HG02938 (cell line): ENCODE measurements at regions not wholly inside any gene's neighbourhood (a gene's known extent, or its start where the extent isn't known, plus 50 kb on each side); places are given as distances from the start of the nearest gene placed in this dataset.

Experiments used
- ATAC-seq: cut with Tn5 transposase; IDR thresholded peaks from one replicate; pipeline ENCODE4 v1.9.1; 2021; ENCODE audit warnings: mild to moderate bottlenecking, moderate library complexity; ENCODE audit not compliant: unreplicated experiment

DNA sequence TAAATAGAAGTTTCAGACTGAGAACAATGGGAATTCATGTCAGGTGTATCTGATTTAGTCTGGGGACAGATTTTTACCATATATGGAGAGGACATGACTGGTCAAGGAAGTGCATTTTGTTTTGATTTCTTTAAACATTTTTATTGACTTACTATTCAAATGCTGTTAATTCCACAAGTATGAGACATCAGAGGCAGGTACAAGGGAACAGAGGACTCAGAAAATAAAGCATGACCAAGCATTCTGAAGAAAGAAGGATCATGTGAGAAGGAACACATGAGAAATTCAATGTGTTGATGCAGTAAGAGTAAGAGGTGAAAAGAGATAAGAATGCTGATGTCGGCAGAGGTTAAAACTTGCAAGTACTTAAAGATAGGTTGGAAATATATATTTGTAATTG lies 1452.6 kb downstream of the PCDH7 start:
- ATAC-seq: no peak

DNA sequence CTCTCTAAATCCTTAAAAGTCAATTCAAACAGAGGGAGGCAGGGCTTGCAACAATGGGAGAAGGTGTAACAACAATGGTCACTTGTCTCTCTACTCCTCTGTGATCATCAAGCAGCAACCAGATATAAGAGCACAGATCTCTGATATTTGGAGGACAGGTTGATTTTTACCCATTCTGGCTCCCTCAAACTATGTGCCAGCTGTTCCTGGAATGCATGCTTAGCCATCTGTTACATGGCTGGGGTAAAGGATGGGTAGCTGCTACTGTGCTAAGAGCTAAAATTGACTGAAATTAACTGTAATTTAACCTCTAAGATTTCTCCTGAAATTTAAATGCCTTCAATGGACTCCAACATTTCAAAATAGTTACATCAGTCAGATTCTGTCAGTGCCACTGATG lies 1459.9 kb downstream of the PCDH7 start:
- no peak for ATAC-seq

DNA sequence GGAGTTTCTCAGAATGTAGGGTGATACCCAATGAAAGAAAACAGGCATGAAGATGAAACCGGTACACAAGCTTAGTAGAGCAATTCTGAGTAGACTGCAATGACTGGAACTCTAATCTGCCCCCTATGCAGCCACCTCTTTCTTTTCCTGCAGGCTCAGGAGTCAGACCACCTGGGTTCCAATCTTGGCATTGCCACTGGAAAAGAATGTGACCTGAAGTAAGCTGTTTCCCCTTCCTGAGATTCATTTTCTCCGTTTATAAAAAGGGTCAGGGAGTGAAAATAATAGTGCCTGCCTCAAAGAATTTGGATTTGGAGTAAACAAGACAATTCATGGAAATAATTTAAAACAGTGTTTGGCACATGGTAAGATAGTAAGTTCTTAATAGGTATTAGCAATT lies 1464.0 kb downstream of the PCDH7 start:
- no peak for ATAC-seq

DNA sequence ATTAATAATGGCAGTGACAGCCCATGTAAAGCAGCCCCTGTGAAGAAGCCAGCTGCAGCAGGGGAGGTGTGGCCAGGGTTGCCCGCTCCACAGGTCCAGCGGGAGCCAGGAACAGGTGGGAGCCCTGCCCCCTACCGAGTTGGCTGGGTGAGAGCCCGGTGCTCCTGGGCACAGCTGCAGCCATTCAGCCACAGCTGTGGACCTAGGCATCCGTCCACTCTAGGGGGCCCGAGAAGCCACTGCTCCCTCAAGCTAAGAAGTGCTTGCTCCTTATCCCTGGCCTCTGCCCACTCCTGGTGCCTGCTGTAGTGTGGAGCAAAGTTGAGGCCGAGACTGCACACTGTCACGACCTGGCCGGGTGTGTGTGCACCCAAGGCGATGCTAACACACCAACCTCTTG lies 1469.0 kb downstream of the PCDH7 start:
- no peak for ATAC-seq

DNA sequence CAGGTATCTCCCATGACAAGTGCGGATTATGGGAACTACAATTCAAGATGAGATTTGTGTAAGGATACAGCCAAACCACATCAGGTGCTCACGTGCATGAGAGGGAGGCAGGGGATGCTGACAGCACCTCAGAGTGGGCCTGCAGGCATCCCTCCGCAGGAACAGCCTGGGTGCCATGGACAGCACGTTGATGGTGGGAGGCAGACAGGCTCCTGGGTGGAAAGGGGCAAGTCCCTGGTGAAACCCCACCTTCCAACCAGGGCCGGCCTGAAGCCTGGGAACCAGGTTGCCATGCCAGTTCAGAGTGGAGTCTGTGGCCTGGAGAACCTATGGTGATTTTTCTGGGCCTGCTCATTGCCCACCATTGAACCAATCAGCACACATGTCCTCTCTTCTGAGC lies 1469.6 kb downstream of the PCDH7 start:
- ATAC-seq: no peak

DNA sequence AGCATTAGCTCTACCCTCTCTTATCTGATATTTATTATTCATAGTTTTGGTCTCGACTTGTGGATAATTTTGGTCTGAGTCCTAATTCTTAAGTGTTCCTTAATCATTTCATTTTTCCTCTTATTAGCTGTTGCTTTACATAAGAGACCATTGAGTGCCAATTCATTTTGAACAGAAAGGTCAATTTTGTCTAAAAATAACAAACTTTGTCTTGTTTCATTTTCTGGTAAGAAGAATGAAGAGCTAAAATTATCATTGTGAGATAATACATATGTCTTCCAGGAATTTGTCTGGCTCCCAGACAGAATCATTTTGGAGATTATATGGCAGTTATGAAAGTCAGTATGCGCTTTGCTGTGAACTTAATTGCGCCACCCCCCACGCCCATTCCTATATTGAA lies 1471.8 kb downstream of the PCDH7 start:
- ATAC-seq: no peak

DNA sequence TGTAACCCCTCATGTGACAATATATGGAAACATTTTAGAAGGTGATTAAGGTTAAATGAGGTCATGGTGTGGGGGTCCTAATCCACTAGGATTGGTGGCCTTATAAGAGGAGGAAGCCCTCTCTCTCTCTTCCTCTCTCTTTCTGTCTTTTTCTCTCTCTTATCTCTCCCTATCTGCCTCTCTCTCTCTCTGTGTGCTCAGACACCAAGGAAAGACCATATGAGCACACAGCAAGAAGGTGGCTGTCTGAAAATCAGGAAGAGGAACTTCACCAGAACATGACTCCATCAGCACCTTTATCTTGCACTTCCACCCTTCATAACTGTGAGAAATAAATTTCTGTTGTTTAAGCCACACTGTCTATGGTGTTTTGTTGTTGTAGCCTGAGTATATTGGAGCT lies 1472.2 kb downstream of the PCDH7 start:
- no peak for ATAC-seq

DNA sequence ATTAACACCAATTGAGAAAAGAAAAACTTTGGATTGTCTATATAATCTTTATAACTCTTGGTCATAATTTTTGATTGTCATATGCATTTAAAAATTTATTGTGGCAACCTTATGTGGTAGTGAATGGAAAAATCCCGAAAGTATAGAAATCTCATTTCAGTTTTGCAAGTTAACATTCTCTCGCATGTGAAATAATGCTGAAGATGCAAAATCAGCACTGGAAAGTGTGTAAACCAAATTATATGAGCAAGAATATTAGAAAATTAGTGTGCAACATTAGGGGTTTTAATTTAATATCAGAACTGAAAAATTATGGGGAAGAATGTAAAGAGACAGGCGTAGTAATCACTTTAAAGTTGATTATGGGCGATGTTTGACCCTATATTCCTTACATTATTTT lies 1472.8 kb downstream of the PCDH7 start:
- no peak for ATAC-seq

DNA sequence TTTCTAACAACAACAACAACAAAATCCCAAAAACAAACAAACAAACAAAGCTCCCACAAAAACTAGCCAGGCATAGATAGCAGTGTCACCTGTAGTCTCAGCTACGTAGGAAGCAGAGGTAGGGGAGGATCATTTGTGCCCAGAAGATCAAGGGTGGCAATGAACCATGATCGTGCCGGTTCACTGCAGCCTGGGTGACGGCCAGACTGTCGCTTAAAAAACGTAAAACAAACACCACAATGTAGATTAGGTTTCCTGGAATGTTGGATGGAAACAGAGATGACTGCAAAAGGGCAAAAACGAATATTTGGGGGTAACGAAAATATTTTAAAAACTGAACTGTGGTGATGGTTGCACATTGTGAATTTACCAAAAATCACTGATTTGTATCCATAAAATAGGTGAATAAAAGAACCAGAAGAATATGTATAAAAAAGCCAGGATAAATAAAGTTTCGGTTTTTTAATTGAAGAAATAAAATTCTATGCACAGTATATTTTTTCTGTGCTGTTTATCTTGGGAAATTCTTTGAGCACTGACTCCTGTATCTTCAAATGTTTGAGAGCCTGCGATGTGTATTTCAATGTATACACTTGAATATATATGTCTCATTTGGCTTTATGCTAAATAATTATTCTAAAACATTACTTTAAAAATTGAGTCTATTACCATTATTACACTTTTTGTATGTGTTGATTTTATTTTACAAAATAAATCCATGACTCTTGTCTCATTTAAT lies 1477.0 kb downstream of the PCDH7 start:
- ATAC-seq: no peak

DNA sequence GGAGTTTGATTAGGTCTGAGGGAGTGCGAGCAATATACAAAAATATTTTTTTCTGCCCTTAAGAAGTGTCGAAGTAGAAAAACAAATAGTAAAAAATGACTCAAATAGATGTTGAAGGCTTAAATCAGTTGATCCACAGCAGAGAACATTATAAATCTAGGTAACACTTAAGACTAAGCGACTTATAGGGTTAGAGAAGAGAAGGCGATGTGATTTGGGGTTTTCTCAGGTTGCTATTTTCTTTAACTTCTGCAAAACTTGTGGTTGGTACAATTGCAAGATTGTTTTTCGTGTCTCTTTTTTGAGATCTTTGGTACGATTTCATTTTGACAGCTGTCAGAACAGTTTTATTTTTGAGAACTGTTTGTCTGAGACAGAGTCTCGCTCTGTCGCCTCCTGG lies 1479.5 kb downstream of the PCDH7 start:
- ATAC-seq: no peak

DNA sequence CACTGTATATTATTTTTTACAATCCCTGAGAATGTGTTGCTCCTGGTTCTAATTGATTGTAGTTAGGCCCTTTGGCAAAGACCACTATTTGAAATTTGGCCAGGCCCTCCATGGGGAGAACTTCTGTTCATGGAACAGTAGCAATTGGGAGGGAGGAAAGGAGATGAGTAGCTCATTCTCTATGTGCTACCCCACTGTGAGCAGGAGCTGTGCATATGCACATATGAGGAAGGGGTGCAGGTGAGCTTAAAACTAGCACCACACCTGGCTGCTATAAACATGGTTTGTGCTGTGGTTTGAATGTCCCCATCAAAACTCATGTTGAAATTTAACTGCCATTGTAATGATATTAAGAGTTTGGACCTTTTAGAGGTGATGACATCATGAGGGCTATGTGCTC lies 1483.2 kb downstream of the PCDH7 start:
- ATAC-seq: no peak

DNA sequence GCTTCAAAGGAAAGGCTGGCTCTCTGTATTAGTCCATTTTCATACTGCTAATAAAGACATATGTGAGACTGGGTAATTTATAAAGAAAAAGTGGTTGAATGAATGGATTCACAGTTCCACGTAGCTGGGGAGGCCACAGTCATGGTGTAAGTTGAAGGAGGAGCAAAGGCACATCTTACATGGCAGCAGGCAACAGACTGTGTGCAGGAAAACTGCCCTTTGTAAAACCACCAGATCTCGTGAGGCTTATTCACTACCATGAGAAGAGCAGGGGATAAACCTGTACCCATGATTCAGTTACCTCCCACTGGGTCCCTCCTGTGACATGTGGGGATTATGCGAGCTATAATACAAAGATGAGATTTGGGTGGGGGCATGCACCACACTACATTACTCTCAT lies 1486.6 kb downstream of the PCDH7 start:
- ATAC-seq: no peak

DNA sequence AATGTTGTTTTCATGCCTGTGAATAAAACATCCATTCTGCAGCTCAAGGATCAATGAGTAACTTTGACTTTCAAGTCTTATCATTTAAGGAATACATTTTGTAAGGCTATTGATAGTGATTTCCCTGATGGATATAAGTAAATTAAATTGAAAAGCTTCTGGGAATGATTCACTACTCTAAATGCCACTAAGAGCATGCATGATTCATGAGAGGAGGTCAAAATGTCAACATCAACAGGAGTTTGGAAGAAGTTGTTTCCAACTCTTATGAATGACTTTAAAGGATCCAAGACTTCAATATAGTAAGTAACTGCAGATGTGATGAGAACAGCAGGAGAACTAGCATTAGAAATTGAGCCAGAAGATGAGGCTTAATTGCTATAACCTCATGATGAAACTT lies 1487.3 kb downstream of the PCDH7 start:
- no peak for ATAC-seq

DNA sequence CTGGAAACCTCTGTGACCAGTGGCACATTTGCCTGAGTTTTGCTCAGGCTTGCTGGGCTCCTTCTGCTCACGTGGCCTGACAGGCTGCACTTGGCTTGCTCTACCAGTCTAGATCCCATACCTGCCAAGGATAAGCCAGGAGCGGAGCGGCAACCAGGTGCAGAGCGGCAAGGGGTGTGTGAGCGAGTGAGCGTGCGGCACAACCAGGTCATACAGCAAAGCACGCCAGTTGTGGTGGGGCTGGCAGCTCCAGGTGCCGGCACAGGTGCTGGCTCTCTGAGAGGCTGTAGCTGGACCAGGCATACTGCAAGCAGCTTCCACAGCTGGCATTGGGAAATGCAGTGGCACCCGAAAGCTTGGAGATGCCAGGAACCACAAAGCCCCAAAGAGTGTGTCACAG lies 1495.1 kb downstream of the PCDH7 start:
- ATAC-seq: no peak

DNA sequence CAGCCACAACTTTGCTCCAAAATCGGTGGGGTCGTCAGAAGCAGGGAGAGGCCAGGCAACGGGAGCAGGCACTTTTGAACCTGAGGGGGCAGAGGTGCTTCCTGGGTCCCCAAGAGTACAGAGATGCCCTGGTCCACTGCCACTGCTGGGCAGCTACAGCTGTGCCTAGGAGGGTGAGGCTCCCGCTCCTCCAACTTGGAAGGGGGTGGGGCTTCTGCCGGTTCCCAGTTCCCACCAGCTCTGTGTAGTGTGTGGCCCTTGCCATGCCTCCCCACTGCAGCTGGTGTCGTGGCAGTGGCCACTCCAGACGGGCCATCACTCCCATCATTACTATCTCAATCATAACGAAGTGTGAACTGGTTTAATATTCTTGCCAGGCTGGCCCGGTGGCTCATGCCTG lies 1496.3 kb downstream of the PCDH7 start:
- no peak for ATAC-seq

DNA sequence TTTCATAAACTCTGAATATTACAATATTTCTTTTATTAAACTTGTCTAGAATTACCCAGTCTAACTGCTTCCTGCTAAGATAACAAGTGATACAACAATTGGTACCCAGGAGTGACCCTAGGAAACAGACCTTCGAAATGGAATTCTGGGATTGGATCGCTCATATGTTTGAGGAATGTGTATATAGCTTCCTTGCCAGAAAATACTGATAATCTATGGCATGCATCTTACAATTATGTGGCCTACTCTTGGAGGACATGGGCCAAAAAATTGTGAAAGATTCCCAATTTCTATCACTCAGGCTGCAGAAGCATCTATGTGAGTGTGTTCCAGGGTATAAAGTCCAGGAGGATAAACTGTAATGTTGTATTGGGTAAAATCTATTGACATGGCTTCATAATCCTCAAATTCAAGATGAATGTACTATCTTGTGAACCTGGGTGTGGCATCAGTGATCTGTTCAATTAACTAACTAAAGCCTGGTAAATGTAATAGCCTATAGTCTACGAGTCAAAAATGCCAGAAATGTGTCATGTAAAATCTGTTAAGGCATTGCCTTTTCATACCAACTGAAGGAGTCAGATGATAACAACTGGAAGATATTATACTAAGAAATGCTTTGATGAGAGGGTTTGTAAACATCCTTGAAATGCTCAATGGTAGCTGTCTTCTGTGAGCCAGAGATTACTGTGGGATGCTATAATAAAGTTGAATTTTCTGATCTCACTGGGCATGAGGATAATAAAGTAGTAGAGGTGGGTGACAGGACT lies 1499.3 kb downstream of the PCDH7 start:
- ATAC-seq: no peak

DNA sequence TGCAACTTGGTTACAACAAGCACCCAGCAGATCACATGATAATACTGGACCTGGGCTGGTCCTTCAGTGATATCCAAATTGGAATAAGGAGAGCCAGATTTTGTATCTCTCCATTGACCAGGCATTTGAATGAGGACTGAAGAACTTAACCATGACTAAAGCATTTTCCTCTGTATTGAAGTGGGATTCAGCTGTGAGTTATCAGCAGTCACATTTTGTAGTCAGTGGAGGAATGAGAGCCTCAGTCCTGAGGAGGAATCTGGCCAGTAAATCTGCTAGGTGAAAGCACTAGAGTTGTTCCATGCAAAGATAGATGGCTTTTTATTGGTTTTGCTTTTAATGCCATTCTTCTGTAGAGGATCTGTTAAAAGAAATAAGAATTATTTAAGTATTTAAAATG lies 1506.0 kb downstream of the PCDH7 start:
- ATAC-seq: no peak

DNA sequence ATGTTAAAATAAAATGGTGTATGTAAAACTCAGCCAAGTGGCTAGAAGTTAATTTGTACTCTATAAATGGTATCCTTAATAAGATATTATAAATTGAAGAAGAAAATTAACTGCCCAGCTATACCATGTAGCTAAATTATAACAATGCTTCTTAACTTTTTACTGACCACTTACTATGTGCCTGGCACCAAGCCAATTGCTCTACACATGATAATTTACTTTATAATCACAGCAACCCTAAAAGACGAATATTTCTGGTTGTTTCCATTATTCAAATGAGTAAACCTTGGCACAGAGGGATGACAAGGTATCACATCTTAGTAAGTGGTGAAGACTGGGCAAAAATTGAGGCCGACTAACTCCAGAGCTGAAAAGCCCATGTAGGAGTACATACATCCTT lies 1506.6 kb downstream of the PCDH7 start:
- ATAC-seq: no peak

DNA sequence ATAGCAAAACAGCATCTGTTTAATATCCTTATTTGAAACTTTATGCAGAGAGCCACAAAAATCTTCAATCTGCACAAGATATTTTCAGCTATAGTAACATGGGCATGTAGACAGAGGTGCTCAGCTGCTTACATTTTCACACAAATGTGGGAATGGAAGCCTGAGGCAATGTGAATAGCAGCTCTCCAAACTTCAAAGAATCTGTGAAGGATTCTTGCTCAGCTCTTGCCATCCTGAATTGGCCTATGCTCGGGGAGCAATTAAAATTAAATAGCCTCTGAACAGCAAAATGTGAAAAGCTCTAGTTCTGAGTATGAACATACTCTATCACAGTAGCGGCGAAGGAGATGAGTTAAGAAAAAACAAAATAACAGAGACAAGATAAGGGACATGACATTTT lies 1523.8 kb downstream of the PCDH7 start:
- no peak for ATAC-seq

DNA sequence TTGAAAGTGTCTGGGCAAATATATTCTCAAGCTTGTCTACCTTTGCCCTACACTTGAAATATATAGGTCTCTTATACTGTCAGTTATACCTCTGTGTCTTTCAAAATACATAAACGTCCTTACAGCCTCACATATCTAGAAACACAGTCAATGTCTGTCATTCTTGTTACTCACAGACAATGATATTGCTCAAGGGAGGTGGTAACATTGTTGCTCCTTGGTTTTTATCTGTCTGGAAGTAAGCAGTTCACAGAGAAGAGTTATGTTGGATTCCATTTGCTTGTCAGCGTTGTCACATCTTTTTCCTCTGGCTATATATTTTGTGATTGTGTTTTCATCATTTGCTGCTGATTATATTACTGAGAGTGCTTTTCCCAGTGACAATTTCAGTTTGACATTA lies 1528.9 kb downstream of the PCDH7 start:
- ATAC-seq: no peak

DNA sequence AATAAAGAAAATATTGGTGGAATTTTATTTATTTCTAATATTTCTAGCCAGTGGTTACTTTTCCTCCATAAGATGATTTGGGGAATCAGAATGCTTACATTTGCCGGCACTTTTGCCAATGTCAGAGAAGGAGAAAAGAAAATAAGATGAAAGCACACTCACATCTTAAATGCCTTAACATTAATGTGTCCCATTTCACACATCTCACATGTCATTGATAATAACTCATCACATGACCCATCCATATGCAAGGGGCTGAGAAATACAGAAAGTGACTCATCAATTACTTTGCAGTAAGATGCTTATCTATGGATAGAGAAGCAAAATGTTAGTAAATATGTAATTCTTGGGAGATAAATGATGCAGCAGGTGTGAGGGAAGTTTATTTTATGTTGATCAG lies 1531.0 kb downstream of the PCDH7 start:
- ATAC-seq: no peak

DNA sequence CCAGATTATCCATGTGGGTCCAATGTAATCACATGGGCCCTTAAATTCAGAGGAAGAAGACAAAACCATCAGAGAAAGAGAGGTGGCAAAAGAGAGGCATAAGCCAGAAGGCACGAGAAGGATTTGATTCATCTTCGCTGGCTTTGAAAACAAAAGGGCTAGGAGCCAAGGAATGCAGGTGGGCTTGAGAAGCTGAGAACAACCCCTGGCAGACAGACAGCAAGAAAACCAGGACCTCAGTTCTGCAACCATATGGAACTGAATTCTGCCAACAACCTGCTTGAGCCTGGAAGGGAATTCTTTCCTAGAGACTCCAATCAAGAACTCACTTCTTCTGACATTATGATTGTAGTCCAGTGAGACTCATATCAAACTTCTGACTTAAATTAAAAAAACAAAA lies 1531.8 kb downstream of the PCDH7 start:
- no peak for ATAC-seq

DNA sequence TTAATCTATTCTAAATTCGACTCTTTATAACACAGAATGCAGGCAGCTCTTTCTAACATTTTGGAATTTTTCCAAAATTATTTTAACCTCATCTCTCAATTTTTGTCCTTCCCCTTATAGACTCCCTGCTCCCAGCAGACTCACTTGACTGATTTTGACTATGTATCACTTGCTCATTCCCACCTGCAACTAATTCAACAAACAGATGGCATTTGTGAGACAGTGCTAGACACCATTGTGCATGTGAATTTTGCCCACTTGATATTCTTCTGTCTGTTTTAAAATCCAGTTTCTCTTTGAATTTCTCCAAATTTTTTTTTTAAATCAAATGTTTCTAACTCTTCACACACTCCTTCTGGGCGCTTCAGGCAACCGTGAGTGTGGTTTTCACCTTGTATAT lies 1534.0 kb downstream of the PCDH7 start:
- no peak for ATAC-seq
